ENCODE measurements at regions not wholly inside any gene's neighbourhood (a gene's known extent, or its start where the extent isn't known, plus 50 kb on each side); places are given as distances from the start of the nearest gene placed in this dataset.
A peak's percentile ranks its signal among the peaks of the same experiment; 100 is the strongest.
"Not testable (repeated sequence)": the region's sequence is repeated elsewhere in the genome, so short reads cannot be mapped to it uniquely, and the experiment has no call there.

- DNase-seq = no peak
These were observed 417.0 kb upstream of the TPM1 start for GRCh38 chr15:62625429-62626033.

GRCh38 chr15:62626903-62627302 is 415.6 kb upstream of the TPM1 start:
- no peak for DNase-seq

- no peak for DNase-seq
These were observed 411.3 kb upstream of the TPM1 start for GRCh38 chr15:62631076-62631724.

GRCh38 chr15:62636823-62637573 is 405.5 kb upstream of the TPM1 start:
- no peak for DNase-seq

GRCh38 chr15:62637574-62637897 is 405.0 kb upstream of the TPM1 start:
- DNase-seq = no peak

- no peak for DNase-seq
These were observed 404.5 kb upstream of the TPM1 start for GRCh38 chr15:62637950-62638619.

- no peak for DNase-seq
These were observed 403.1 kb upstream of the TPM1 start for GRCh38 chr15:62639432-62639831.

GRCh38 chr15:62639906-62640605 is 402.5 kb upstream of the TPM1 start:
- no peak for DNase-seq

- DNase-seq = no peak
These were observed 400.7 kb upstream of the TPM1 start for GRCh38 chr15:62641825-62642224.

GRCh38 chr15:62643572-62643971 is 399.0 kb upstream of the TPM1 start:
- no peak for DNase-seq

- no peak for DNase-seq
These were observed 398.2 kb upstream of the TPM1 start for GRCh38 chr15:62644216-62644888.

GRCh38 chr15:62644889-62645742 is 397.4 kb upstream of the TPM1 start:
- no peak for DNase-seq

- DNase-seq = no peak
These were observed 395.2 kb upstream of the TPM1 start for GRCh38 chr15:62647202-62647842.

- no peak for DNase-seq
These were observed 394.6 kb upstream of the TPM1 start for GRCh38 chr15:62647843-62648505.

GRCh38 chr15:62648954-62649353 is 393.6 kb upstream of the TPM1 start:
- no peak for DNase-seq

- peak; percentile 76 for DNase-seq
These were observed 392.6 kb upstream of the TPM1 start for GRCh38 chr15:62649793-62650420.

GRCh38 chr15:62653122-62653521 is 389.4 kb upstream of the TPM1 start:
- DNase-seq = no peak

GRCh38 chr15:62656071-62656470 is 386.5 kb upstream of the TPM1 start:
- no peak for DNase-seq

GRCh38 chr15:62657501-62657900 is 385.0 kb upstream of the TPM1 start:
- DNase-seq = not testable (repeated sequence)

GRCh38 chr15:62658498-62658897 is 384.0 kb upstream of the TPM1 start:
- DNase-seq = peak; percentile 63

All from activated CD4-positive, alpha-beta T cell treated with anti-CD3 and anti-CD28 coated beads, Interleukin-2, Interleukin-6, amounts not matched to agents 100 ng/mL and 50 ng/mL, durations not matched to agents 16 hours and 8 hours (primary cell).